HG02884 (cell line): ENCODE measurements at regions not wholly inside any gene's neighbourhood (a gene's known extent, or its start where the extent isn't known, plus 50 kb on each side); places are given as distances from the start of the nearest gene placed in this dataset.
"Not testable (repeated sequence)": the region's sequence is repeated elsewhere in the genome, so short reads cannot be mapped to it uniquely, and the experiment has no call there.

ENCODE experiments used
- ATAC-seq: cut with Tn5 transposase; IDR thresholded peaks from one replicate; pipeline ENCODE4 v1.9.1; 2021; ENCODE audit warnings: mild to moderate bottlenecking, moderate library complexity; ENCODE audit not compliant: unreplicated experiment

DNA sequence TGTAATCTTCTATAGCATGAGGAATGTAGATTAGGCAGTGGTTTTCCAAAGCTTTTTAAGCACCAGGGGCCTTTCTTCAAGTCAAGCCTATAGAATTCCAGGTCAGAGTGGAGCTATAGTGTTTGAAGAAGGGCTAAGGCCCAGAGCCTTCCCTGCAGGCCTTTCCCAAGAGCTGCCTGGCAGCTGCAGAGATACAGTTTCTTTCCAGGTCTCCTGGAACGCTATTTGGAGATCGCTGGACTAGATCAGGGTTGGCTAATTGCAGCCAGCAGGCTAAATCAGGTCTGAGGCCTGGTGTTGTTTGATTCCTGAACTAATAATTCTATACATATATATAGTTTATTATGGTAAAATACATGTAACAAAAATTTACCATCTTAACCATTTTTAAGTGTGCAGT, 319.0 kb upstream of the SPRED2 start:
- no peak for ATAC-seq

- no peak for ATAC-seq
Observed at GRCh38 chr2:65749545-65749944, 317.1 kb upstream of the SPRED2 start.

GRCh38 chr2:65747875-65748274, 315.5 kb upstream of the SPRED2 start:
- not testable (repeated sequence) for ATAC-seq

DNA sequence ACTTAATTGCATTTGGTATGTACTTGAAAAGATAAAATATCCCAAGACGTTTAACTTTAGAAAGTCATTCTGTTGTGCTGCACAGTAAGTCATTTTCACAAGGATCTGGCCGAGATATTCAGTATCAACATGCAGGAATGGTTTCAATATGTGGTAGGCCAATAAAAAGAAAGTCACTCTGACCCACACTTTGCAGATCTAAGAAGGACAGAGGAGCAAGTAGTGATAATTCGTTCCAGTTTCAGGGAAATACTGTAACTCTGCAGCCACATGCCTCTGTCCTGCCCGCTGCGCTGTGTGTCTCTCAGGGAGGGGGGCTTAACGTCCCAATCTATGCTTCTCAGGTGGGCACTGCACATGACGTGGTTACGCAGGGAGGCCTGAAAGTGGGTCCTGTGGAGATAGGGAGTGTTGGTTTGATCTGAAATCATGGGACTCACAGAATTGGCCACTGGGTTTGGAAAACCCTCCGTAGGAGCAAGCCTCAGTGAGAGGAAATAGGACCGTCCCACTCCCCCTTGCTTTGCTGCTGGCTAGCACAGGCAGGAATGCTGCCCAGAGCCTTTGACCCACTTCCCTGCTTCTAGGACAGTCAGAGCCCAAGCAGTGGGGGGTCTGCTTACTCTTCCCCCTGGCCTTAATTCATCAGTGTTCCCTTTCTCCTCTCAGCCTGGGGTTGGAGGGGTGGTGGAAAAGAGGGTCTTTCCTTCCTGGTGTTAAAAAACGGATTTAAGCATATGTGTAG, 314.7 kb upstream of the SPRED2 start:
- ATAC-seq, result no peak

DNA sequence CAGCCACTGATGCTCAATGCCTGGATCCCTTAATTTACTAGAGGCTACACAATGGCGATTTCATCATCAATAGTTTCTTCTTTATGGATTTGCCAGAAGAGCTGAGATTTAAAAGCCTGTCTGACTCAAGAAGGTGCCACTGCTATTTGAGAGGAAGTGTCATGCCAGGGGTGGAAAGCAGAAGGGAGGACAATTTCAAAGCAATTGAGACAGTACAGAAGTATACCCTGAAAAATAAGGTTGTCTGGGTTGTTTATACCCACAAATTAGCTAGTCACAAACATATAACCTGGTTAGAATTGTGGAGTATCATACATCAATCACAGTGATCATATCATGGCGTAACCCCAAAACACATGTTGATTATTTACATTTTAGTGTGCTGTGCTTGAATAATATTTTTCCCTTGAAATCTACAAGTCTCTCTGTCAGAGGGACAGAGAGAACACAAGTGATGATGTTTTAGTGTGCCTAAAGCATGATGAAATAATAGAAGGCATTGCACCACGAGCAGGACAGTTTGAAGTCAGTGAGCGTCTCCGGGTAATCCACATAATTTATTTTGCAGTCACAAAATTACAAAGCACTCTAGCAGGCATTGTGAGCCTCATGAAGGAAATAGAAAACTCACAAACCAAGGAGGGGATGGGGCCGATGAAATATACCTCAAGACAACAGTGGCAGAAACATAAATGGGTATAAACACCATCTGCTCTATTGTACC, 312.2 kb upstream of the SPRED2 start:
- no peak for ATAC-seq

- no peak for ATAC-seq
Observed at GRCh38 chr2:65742977-65743376, 310.6 kb upstream of the SPRED2 start.

- no peak for ATAC-seq
Observed at GRCh38 chr2:65739927-65740326, 307.5 kb upstream of the SPRED2 start.

DNA sequence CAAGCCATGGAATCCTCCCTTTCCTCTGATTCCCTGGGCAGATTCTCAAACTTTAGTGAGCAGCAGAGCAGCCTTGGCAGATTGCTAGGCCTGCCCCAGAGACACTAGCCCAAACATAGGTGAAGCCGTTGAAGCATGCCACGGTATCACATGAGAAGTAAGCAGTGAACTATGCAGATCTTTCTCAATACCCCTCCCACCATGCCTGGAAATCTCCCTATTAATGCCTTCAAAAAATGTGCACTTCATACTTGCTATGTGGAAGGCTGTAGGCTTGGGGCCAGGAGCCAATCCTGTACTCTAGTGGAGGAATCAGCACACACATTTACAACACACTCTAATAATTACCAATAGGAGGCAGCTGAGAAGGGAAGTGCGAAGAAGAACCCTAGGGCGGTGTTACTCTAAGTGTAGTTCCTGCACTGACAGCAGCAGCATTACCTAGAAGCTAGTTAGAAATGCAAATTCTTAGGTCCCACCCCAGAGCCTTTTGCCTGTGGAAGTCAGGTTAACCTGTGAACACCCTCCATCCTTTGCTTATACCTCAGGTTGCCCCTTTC, 305.1 kb upstream of the SPRED2 start:
- no peak for ATAC-seq

DNA sequence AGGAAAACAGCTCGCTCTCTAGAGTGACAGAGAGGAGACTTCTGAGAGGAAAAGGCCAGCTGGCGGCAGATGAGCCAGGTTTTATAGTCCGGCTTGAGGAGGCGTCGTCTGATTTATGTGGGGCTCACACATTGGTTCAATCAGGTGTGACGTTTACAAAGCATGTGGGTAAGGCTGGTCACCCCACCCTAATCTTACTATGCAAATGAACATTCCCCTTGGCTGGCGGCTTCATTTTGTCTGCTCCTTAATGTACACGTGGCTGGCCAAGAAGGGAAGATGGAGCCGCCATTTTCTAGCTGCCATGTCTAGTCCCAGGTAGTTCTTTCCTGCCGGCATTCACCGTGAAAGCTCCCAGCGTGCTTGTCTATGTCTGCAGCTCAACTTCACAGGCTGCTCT, 299.1 kb upstream of the SPRED2 start:
- no peak for ATAC-seq

DNA sequence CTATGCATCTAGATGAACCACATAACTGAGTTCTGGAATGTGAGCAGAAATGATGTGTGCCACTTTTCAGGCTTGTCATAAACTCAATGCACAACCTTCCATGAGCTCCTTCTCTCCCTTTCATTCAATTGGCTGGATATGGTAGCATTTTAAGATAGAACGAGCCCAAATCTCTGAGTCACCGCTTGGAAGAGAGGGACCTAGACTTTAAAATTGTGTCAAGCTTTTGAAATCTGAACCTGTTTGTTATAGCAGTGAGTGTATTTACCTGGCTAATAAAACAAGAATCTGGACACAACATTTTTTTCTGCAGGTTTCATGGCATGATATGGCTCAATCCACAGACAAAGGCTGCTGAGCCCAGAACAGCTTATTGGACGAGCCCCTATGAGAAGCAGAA, 297.8 kb upstream of the SPRED2 start:
- no peak for ATAC-seq

DNA sequence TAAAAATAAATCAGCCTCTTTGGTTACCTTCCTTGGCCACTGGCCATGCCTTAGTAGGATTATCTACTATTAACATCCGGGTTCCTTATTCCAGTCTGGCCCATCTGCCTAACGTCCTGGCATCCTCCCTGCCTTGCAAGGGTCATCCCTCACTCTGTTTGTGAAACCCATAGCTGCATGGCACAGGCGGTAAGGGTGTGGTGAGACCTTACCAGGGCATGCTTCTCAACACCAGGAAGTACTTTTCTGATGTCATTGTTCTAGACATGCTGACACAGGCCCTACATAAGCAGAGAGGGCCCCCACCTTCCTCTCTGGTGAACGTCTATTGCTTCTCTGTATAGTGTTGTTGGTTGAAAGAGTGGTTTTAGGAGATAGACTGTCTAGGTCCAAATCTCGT, 296.8 kb upstream of the SPRED2 start:
- ATAC-seq, result no peak

- ATAC-seq, result no peak
Observed at GRCh38 chr2:65728477-65729180, 296.2 kb upstream of the SPRED2 start.

GRCh38 chr2:65727816-65728215, 295.4 kb upstream of the SPRED2 start:
- ATAC-seq, result no peak

DNA sequence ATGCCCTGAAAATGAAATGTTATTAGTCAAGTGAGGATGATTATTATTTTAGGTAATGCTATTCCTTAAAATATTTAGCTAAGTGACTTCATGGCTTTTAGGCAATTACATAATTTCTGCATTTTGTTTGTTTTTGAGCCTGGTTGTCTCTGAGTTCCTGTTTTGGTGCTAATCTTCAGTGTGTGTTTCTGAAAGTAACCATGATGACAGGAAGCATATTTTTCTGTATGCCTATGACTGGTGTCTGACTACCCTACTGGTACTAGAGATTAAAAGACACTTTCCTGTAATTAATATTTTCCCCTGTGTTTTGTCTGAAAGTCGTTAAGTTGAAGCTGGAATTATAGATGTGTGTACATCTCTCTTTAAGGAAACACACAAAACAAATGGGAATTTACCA, 295.0 kb upstream of the SPRED2 start:
- no peak for ATAC-seq

DNA sequence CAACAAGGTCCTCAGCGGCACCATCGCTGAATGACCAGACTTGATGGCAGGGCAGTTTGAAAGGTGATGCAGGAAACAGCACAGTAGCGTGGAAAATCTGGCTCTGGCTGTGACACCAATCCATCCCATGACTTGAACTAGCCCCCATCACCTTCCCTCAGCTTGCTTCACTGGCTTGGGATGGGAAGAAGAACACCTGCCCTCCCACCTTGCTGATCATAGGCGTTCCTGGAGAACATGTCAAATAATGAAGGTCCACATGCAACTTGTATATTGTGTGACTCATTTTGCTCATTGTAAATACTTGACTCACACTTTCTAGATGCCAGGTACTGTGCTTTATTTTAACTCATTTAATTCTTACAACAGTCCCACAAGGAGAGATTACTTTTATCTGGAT, 292.4 kb upstream of the SPRED2 start:
- no peak for ATAC-seq

GRCh38 chr2:65724336-65724735, 291.9 kb upstream of the SPRED2 start:
- no peak for ATAC-seq

DNA sequence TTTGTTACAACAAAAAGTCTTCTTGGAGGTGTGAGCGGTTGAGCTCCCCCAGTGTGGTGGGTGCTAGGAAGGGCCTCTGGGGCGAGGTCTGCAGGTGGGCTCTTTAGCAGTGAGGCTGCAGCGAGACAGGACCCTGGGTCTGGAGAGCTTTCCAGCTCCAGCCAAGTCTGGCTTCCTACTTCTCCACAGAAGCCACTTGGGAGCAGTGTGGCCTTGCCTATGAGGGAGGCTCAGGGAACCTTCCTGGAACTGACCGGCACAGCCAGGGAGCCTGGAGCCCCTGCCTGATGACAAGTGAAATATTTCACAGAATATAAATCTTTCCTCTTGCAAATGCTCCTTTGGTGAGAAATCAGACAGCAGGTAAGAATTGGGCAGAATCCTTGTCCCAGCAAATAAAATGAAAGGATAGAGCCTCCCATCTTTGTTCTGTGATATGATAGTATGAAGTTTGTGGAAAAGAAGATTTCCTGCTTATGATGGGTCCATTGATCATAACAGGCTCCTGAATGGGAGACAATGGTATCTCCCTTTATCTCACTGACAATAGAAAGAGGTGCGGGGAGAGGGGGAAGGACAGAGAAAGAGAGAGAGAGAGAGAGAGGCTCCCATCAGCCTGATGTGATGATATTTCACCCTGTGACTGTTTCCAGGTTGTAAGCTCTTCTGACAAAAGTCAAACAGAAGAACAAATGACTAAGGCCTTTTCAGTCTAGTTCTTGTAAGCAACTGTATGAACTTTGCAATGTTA, 289.8 kb upstream of the SPRED2 start:
- ATAC-seq, result no peak

- ATAC-seq, result no peak
Observed at GRCh38 chr2:65716698-65717097, 284.3 kb upstream of the SPRED2 start.

GRCh38 chr2:65715323-65715722, 282.9 kb upstream of the SPRED2 start:
- ATAC-seq, result no peak

GRCh38 chr2:65714866-65715265, 282.5 kb upstream of the SPRED2 start:
- no peak for ATAC-seq

DNA sequence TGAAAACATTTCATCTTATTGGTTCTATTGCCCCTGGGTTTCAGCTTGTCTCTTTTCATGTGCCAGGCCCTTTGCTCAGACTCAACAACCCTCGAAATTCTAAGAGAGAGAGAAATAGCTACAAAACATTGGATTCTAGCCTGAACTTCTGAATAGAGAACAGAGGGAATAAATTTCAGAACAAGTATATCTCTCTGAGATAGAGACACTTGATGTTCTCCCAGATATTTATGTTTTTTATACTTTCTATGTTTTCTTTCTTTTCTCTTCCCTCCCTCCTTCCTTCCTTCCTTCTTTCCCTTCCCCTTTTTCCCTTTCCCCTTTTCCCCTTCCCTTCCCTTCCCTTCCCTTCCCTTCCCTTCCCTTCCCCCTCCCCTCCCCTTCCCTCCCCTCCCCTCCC, 279.5 kb upstream of the SPRED2 start:
- no peak for ATAC-seq
